ENCODE measurements at regions not wholly inside any gene's neighbourhood (a gene's known extent, or its start where the extent isn't known, plus 50 kb on each side); places are given as distances from the start of the nearest gene placed in this dataset.

DNA sequence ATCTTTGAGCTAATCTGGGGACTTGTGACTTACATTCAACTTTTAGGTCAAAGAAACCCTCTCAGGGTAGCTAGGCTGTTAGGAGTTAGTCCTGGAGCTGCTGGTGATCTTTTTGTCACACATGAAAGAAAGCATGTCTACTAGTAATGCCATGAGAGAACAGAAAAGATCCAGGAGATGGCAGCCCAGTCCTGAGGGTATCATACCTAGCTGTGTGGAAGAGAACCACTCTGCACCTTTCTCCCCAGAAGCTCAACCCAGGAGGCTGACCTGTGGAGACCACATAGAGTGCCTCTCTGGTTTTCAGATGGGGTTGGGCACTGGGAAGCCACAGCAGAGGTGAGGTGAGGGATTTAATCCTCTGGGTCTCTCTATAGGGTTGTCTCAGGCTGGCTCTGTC is 460.2 kb upstream of the UBE2E3 start:
- H3K4me1 Mint-ChIP-seq: peaks cover 2% of the 10 kb centered on the region
- ATAC-seq (ENCODE audit: low read depth): no peak

GRCh38 chr2:180519276-180519675 is 461.1 kb upstream of the UBE2E3 start:
- DNase-seq: no peak
- peaks cover 2% of the 10 kb centered on the region for H3K4me1 Mint-ChIP-seq
- H3K9me3 Mint-ChIP-seq: no peaks in the 10 kb centered on the region
- H3K27me3 Mint-ChIP-seq: no peaks in the 10 kb centered on the region
- H3K27ac Mint-ChIP-seq: no peak overlapping the region
- no peak for ATAC-seq (ENCODE audit: low read depth)
- no peaks in the 10 kb centered on the region for H3K36me3 Mint-ChIP-seq
- POLR2A ChIA-PET: no interaction called here
- no peak overlapping the region for H3K4me3 Mint-ChIP-seq

More for the DNA sequence above, 460.2 kb upstream of the UBE2E3 start:
- H3K27me3 Mint-ChIP-seq: no peaks in the 10 kb centered on the region
- POLR2A ChIA-PET: no interaction called here
- H3K4me3 Mint-ChIP-seq: no peak overlapping the region
- no peak for DNase-seq
- no peaks in the 10 kb centered on the region for H3K36me3 Mint-ChIP-seq
- no peak overlapping the region for H3K27ac Mint-ChIP-seq
- no peaks in the 10 kb centered on the region for H3K9me3 Mint-ChIP-seq

- POLR2A ChIA-PET: no interaction called here
- DNase-seq (no peak), ATAC-seq (ENCODE audit: low read depth) (no peak)
- peaks cover 2% of the 10 kb centered on the region for H3K4me1 Mint-ChIP-seq
- H3K36me3 Mint-ChIP-seq: no peaks in the 10 kb centered on the region
- H3K27ac Mint-ChIP-seq: no peak overlapping the region
- no peak overlapping the region for H3K4me3 Mint-ChIP-seq
- no peaks in the 10 kb centered on the region for H3K27me3 Mint-ChIP-seq
- no peaks in the 10 kb centered on the region for H3K9me3 Mint-ChIP-seq
Measured at GRCh38 chr2:180516232-180516631, 464.2 kb upstream of the UBE2E3 start.

GRCh38 chr2:180513389-180513788 is 467.0 kb upstream of the UBE2E3 start:
- Mint-ChIP-seq H3K9me3 (no peaks in the 10 kb centered on the region), H3K4me1 (peaks cover 2% of the 10 kb centered on the region), H3K4me3 (no peak overlapping the region), H3K36me3 (no peaks in the 10 kb centered on the region), H3K27me3 (no peaks in the 10 kb centered on the region), H3K27ac (no peak overlapping the region)
- DNase-seq (no peak), ATAC-seq (ENCODE audit: low read depth) (no peak)
- POLR2A ChIA-PET: no interaction called here

- no peak for ATAC-seq (ENCODE audit: low read depth)
- DNase-seq: no peak
Measured at GRCh38 chr2:180508458-180508857, 471.9 kb upstream of the UBE2E3 start.

GRCh38 chr2:180507028-180507427 is 473.4 kb upstream of the UBE2E3 start:
- H3K4me1 Mint-ChIP-seq: no peaks in the 10 kb centered on the region
- POLR2A ChIA-PET: no interaction called here
- H3K9me3 Mint-ChIP-seq: no peaks in the 10 kb centered on the region
- no peak overlapping the region for H3K4me3 Mint-ChIP-seq
- ATAC-seq (ENCODE audit: low read depth) (no peak), DNase-seq (no peak)
- H3K36me3 Mint-ChIP-seq: no peaks in the 10 kb centered on the region
- no peak overlapping the region for H3K27ac Mint-ChIP-seq
- H3K27me3 Mint-ChIP-seq: no peaks in the 10 kb centered on the region

More at GRCh38 chr2:180508458-180508857, 471.9 kb upstream of the UBE2E3 start:
- Mint-ChIP-seq H3K4me3 (no peak overlapping the region), H3K36me3 (no peaks in the 10 kb centered on the region), H3K27me3 (no peaks in the 10 kb centered on the region), H3K9me3 (no peaks in the 10 kb centered on the region), H3K27ac (no peak overlapping the region), H3K4me1 (no peaks in the 10 kb centered on the region)
- POLR2A ChIA-PET: no interaction called here

DNA sequence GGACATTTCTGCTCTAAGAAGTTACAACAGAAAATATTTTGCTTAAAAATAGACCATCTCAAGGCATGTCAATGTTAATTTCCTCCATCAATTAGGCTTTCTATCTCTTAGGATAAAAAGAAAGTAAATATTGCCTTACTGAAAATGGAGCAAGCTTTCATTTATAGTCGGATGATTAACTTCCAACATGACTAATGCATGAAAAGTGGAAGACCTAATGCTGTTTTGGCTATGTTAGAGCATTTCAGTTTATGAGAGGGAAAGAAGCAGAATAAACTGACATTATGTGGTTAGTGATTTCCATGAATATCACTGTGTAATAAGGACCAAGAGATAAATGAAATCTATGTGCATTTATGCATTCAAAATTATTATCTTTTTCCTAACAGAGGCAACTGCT is 475.2 kb upstream of the UBE2E3 start:
- DNase-seq: no peak
- no peak for ATAC-seq (ENCODE audit: low read depth)
- Mint-ChIP-seq H3K9me3 (peaks cover 2% of the 10 kb centered on the region), H3K27me3 (no peaks in the 10 kb centered on the region), H3K27ac (no peak overlapping the region), H3K4me1 (no peaks in the 10 kb centered on the region), H3K36me3 (no peaks in the 10 kb centered on the region), H3K4me3 (no peak overlapping the region)
- POLR2A ChIA-PET: no interaction called here

GRCh38 chr2:180497621-180498152 is 482.7 kb upstream of the UBE2E3 start:
- H3K27ac Mint-ChIP-seq: no peak overlapping the region
- no peaks in the 10 kb centered on the region for H3K4me1 Mint-ChIP-seq
- POLR2A ChIA-PET: no interaction called here
- H3K4me3 Mint-ChIP-seq: no peak overlapping the region
- H3K27me3 Mint-ChIP-seq: no peaks in the 10 kb centered on the region
- ATAC-seq (ENCODE audit: low read depth) (no peak), DNase-seq (no peak)
- no peaks in the 10 kb centered on the region for H3K36me3 Mint-ChIP-seq
- peaks cover 4% of the 10 kb centered on the region for H3K9me3 Mint-ChIP-seq

GRCh38 chr2:180495606-180496005 is 484.8 kb upstream of the UBE2E3 start:
- no peak overlapping the region for H3K27ac Mint-ChIP-seq

GRCh38 chr2:180494286-180494685 is 486.1 kb upstream of the UBE2E3 start:
- DNase-seq: no peak
- H3K4me3 Mint-ChIP-seq: no peak overlapping the region
- POLR2A ChIA-PET: no interaction called here
- H3K9me3 Mint-ChIP-seq: peaks cover 4% of the 10 kb centered on the region
- ATAC-seq (ENCODE audit: low read depth): no peak
- H3K27me3 Mint-ChIP-seq: no peaks in the 10 kb centered on the region
- no peaks in the 10 kb centered on the region for H3K36me3 Mint-ChIP-seq
- H3K27ac Mint-ChIP-seq: no peak overlapping the region
- H3K4me1 Mint-ChIP-seq: no peaks in the 10 kb centered on the region

More at GRCh38 chr2:180495606-180496005, 484.8 kb upstream of the UBE2E3 start:
- POLR2A ChIA-PET: no interaction called here
- ATAC-seq (ENCODE audit: low read depth): no peak
- H3K36me3 Mint-ChIP-seq: no peaks in the 10 kb centered on the region
- peaks cover 3% of the 10 kb centered on the region for H3K9me3 Mint-ChIP-seq
- no peak overlapping the region for H3K4me3 Mint-ChIP-seq
- H3K4me1 Mint-ChIP-seq: no peaks in the 10 kb centered on the region
- no peak for DNase-seq
- H3K27me3 Mint-ChIP-seq: no peaks in the 10 kb centered on the region

- no peaks in the 10 kb centered on the region for H3K36me3 Mint-ChIP-seq
- H3K4me3 Mint-ChIP-seq: no peak overlapping the region
- DNase-seq: no peak
- no peaks in the 10 kb centered on the region for H3K27me3 Mint-ChIP-seq
- no peaks in the 10 kb centered on the region for H3K4me1 Mint-ChIP-seq
- POLR2A ChIA-PET: no interaction called here
- H3K27ac Mint-ChIP-seq: no peak overlapping the region
- H3K9me3 Mint-ChIP-seq: no peaks in the 10 kb centered on the region
- no peak for ATAC-seq (ENCODE audit: low read depth)
Measured at GRCh38 chr2:180482696-180483095, 475.6 kb upstream of the CWC22 start.

DNA sequence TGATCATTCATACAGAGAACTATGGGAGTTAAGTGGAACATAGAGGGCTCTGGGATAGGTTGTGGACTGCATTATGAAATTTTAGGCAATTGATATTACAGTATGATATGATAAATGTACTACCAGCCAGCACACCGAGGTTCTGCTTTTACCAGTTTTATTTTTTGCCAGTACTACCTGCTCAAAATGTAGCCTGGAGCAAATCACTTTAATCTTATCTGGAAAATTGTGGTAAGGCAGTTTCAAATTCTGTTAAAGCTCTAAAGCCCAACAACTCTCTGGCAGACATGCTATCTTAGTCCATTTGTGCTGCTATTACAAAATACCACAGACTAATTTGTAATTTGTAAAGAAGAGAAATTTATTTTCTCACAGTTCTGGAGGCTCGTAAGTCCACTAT is 474.9 kb upstream of the CWC22 start:
- H3K27me3 Mint-ChIP-seq: no peaks in the 10 kb centered on the region
- no peaks in the 10 kb centered on the region for H3K36me3 Mint-ChIP-seq

GRCh38 chr2:180478883-180479282 is 471.8 kb upstream of the CWC22 start:
- no peak for ATAC-seq (ENCODE audit: low read depth)
- H3K4me1 Mint-ChIP-seq: no peaks in the 10 kb centered on the region
- no peaks in the 10 kb centered on the region for H3K27me3 Mint-ChIP-seq
- POLR2A ChIA-PET: no interaction called here
- no peak overlapping the region for H3K4me3 Mint-ChIP-seq
- H3K36me3 Mint-ChIP-seq: no peaks in the 10 kb centered on the region
- DNase-seq: no peak
- H3K27ac Mint-ChIP-seq: no peak overlapping the region
- no peaks in the 10 kb centered on the region for H3K9me3 Mint-ChIP-seq

More for the DNA sequence above, 474.9 kb upstream of the CWC22 start:
- Mint-ChIP-seq H3K27ac (no peak overlapping the region), H3K4me1 (no peaks in the 10 kb centered on the region), H3K9me3 (no peaks in the 10 kb centered on the region), H3K4me3 (no peak overlapping the region)
- POLR2A ChIA-PET: no interaction called here
- ATAC-seq (ENCODE audit: low read depth) (no peak), DNase-seq (no peak)

DNA sequence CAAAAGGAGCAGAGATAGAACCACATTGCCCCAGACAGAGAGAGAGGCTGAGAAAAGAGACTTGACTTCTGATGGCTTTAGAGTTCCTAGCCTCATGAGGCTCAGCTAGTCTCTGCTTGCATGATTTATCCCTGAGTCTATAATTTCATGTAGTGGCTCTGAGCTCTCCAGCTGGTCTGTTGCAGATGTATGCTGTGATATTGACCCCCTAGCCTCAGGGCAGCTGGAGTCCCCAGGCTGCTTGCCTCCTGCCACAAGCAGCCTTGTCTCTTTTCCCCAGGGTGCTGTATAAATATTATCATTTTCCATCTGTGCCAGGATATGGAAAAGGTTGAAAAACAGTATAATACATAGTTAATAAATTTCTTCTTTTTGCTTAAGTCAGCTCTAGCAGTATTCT is 467.6 kb upstream of the CWC22 start:
- Mint-ChIP-seq H3K36me3 (no peaks in the 10 kb centered on the region), H3K9me3 (no peaks in the 10 kb centered on the region), H3K27me3 (no peaks in the 10 kb centered on the region), H3K4me3 (no peak overlapping the region), H3K4me1 (no peaks in the 10 kb centered on the region), H3K27ac (no peak overlapping the region)
- DNase-seq (no peak), ATAC-seq (ENCODE audit: low read depth) (no peak)
- POLR2A ChIA-PET: no interaction called here

DNA sequence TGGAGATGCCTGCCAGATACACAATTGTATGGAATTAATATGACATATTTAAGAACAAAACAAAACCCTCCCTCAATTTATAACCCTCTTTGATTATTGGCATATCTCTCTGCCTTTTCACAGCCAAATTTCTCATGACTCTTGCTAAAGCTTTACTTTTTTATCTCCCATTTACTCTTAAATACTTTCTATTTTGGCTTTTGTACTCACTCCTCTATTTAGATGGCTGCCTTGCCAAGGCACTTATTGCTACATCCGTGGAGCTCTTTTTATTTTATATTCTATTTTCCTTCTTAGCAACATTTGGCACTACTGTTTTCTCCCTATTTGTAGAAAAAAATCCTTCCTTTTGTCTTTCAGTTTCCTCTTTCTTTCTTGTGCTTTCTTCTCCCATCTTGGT is 466.4 kb upstream of the CWC22 start:
- Mint-ChIP-seq H3K27me3 (no peaks in the 10 kb centered on the region), H3K4me3 (no peak overlapping the region), H3K36me3 (no peaks in the 10 kb centered on the region), H3K27ac (no peak overlapping the region), H3K4me1 (no peaks in the 10 kb centered on the region), H3K9me3 (peaks cover 1% of the 10 kb centered on the region)
- ATAC-seq (ENCODE audit: low read depth) (no peak), DNase-seq (no peak)
- POLR2A ChIA-PET: no interaction called here

All from activated naive CD8-positive, alpha-beta T cell treated with anti-CD3 and anti-CD28 coated beads, Interleukin-2, amount 10 ng/mL, durations not matched to agents 7 days and 5 days (primary cell).